Fibroblast of upper back skin (primary cell): ENCODE measurements at regions not wholly inside any gene's neighbourhood (a gene's known extent, or its start where the extent isn't known, plus 50 kb on each side); places are given as distances from the start of the nearest gene placed in this dataset.

Experiments used
- DNase-seq: peaks from one replicate; pipeline ENCODE4 v3.0.0-alpha.2; 2013

DNA sequence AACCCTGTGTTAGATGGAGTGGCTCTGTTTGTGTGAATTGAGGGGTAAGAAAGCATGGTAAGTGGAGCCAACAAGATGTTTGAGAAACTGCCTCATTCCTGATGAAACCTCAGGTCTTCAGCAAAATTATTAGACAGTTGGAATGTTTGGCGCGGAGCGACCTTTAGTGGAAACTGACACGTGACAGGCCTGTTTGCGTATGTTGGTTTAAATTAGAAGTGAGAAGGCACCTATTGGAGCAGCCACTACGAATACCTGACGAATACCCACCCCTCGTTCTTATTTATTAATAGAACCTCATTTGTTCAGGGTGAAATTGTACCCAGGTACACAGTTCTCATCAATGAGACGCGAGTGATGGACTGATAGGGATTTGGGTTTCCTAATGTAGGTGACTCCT, 63.2 kb upstream of the MIR17HG start:
- DNase-seq: no peak

DNA sequence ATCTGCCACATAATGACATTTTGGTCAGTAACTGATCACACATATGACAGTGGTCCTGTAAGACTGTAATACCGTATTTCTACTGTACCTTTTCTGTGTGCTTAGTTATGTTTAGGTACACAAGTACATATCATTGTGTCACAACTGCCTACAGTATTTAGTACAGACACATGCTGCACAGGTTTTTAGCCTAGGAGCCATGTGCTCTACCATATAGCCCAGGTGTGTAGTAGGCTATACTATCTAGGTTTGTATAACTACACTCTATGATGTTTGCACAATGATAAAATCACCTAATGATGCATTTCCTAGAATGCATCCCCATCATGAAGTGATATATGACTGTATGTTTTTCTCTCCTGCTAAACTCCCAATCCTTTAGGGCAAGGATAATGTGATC, 61.2 kb upstream of the MIR17HG start:
- DNase-seq: no peak

DNA sequence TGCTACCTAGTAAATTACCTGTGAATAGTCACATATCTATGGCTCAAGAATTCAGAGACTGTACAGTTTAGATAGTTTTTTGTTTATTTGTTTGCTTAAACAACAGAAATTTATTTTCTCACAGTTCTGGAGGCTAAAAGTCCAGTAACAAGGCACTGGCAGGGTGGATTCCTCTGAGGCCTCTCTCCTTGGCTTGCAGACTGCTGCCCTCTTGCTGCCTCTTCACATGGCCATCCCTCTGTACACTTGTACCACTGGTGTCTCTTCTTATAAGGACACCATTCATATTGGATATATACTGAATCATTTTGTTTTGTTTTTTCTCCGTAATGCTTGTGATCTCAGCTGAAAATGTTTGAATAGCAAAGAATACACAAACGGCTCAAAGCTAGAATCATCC, 56.4 kb upstream of the MIR17HG start:
- no peak for DNase-seq

DNA sequence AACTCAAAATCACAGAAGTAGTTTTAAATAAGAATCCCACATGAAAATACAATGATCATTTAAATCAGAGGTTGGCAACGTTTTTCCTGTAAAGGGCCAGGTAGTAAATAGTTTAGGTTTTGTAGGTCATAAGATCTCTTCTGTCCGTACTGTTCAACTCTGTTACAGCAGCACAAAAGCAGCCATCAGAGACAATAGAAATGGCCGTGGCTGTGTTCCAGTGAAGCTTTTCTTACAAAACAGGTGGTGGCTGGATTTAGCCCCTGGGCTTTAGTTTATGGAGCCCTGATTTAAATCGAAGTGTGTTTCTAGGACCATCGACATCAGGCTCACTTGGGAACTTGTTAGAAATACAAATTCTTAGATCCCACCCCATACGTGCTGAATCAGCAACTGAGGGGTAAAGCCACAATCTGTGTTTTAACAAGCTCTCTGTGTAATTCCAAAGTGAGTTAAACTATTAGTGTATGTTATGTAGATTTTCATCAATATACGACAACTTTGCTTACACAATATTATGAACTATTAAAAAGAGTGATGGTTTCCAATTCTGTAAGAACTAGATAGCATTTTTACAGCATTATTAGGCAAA, 54.8 kb upstream of the MIR17HG start:
- no peak for DNase-seq

DNA sequence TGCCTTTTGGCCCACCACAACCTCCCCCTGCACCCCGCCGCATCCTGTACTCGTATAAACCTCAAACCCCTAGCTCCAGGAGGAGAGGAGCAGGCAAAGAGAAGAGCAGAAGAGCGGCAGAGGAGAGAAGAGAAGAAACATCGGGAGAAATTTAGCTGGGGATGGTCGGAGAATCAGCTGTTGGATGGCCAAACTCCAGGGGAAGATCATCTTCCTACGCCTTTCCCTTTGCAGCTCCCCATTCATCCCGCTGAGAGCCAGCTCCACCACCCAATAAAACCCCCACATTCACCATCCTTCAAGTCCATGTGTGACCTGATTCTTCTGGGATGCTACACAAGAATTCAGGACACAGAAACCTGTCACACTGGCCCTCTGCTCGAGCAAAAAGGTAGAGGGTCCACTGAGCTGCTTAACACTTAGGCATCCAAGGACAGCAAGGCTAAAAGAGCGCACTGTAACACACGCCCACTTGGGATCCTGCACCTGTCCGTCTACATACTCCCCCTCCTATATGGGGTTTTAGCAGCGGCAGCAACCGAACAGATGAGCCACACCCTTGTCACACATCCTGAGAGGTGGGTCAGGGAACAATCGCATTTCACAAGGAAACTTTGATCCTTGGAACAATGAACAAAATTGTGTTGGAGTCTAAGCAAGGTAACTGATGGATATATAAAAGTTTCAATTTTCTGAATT, 51.6 kb upstream of the MIR17HG start:
- DNase-seq: no peak

DNA sequence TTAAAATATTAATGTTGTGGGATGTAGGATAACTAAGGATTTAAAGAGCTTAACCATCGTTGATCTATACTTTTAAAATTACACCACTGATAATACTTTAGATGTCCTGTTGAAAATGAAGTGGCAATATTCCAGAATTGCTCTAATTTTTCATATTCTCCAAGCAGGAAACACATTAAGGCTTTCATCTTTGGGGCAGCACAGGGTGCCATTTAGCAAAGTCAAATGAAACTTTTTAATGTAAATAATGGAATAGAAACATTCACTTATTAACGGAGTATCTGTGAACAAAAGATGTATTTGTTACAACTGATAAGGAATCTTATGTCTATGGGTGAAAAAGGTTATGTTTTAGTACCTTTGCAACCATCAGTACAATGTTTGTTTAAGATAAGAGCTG, 50.0 kb upstream of the MIR17HG start:
- DNase-seq: no peak
